Upper lobe of right lung (tissue), 1 donor: ENCODE measurements at regions not wholly inside any gene's neighbourhood (a gene's known extent, or its start where the extent isn't known, plus 50 kb on each side); places are given as distances from the start of the nearest gene placed in this dataset.
"Not testable (repeated sequence)": the region's sequence is repeated elsewhere in the genome, so short reads cannot be mapped to it uniquely, and the experiment has no call there.

Experiments used
- ATAC-seq: fragments of 200-7000 bp; cut with Tn5 transposase; one replicate; pipeline ENCODE4 v1.9.1; 2020; ENCODE audit warnings: mild to moderate bottlenecking, moderate library complexity
- DNase-seq: peaks from one replicate; pipeline ENCODE4 v3.0.0-alpha.2; 2020
- H3K27ac ChIP-seq: fragments of 200-600 bp; one replicate; pipeline ENCODE4 v1.8.0; 2022
- H3K27me3 ChIP-seq: fragments of 200-600 bp; one replicate; pipeline ENCODE4 v1.8.0; 2022; ENCODE audit warnings: mild to moderate bottlenecking
- H3K36me3 ChIP-seq: fragments of 200-600 bp; one replicate; pipeline ENCODE4 v1.8.0; 2022
- H3K4me1 ChIP-seq: fragments of 200-600 bp; one replicate; pipeline ENCODE4 v1.8.0; 2022
- H3K4me3 ChIP-seq: fragments of 200-600 bp; one replicate; pipeline ENCODE4 v1.8.0; 2022; ENCODE audit warnings: mild to moderate bottlenecking
- H3K9me3 ChIP-seq: fragments of 200-600 bp; one replicate; pipeline ENCODE4 v1.8.0; 2022
- intact Hi-C: fragments of 100-400 bp; cut with DNase I; formaldehyde crosslinking; loops from one replicate; pipeline ENCODE4 v1.11.0; 2022
- TF ChIP-seq, protein P1 (sequence below): fragments of 200-600 bp; IDR thresholded peaks from one replicate; pipeline ENCODE4 v1.8.0; 2022; ENCODE audit warnings: antibody characterized with exemption
- donor health status: DM: no; HTN: yes; CAD: no; lungs with severe emphysema.

DNA sequence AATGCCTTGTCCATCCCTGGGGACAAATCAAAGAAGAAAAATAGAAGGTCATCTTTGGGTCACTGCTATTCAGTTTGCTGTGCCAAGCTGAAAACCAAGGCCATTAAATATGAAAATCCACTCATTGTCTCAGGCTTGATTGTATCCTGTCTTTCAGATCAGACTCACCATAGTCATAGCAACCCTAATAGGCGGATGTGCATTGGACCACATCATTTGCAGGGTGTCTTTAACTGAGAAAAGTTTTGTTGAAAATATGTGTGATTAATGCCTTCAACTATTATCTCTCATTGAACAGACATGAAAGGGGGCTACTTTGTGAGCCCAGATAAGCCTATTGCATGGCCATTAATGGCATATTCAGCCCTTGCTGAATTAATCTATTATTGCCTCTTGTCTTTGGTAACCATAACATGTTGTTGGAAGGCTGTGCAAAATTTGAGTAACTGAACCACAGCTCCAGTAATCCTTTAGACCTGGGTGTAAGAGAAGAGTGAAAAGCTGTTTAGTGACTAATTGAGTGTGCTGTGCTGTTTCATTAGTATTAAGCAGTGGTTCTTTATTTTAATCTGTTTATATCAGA lies 453.6 kb upstream of the EPHA5 start:
- TF ChIP-seq, protein P1, sequence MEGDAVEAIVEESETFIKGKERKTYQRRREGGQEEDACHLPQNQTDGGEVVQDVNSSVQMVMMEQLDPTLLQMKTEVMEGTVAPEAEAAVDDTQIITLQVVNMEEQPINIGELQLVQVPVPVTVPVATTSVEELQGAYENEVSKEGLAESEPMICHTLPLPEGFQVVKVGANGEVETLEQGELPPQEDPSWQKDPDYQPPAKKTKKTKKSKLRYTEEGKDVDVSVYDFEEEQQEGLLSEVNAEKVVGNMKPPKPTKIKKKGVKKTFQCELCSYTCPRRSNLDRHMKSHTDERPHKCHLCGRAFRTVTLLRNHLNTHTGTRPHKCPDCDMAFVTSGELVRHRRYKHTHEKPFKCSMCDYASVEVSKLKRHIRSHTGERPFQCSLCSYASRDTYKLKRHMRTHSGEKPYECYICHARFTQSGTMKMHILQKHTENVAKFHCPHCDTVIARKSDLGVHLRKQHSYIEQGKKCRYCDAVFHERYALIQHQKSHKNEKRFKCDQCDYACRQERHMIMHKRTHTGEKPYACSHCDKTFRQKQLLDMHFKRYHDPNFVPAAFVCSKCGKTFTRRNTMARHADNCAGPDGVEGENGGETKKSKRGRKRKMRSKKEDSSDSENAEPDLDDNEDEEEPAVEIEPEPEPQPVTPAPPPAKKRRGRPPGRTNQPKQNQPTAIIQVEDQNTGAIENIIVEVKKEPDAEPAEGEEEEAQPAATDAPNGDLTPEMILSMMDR: no peak
- Histone ChIP-seq H3K27ac (no peak overlapping the region), H3K36me3 (no peaks in the 10 kb centered on the region), H3K9me3 (no peaks in the 10 kb centered on the region), H3K4me3 (no peak overlapping the region), H3K4me1 (no peaks in the 10 kb centered on the region), H3K27me3 (no peaks in the 10 kb centered on the region)
- ATAC-seq (no peak), DNase-seq (no peak)
- intact Hi-C loops: no loop called here

DNA sequence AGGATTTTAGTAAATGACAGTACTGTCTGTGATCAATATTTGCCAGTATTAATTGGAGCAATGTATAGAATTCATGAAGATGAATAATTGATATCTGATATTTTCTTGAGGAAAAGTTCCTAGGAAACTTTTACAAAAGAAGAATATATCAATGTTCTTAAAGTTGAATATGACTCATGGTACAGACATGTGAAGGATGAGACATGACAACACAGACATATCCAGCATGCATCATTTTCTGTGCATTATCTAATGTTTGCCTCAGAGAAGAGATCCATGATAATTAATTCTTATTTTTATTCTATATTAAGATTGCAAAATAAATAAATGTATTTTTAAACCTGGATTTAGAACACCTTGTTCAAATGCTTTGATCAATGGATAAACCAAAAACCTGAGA lies 452.9 kb upstream of the EPHA5 start:
- Histone ChIP-seq H3K9me3 (no peaks in the 10 kb centered on the region), H3K27ac (no peak overlapping the region), H3K27me3 (no peaks in the 10 kb centered on the region), H3K4me3 (no peak overlapping the region), H3K36me3 (no peaks in the 10 kb centered on the region), H3K4me1 (no peaks in the 10 kb centered on the region)
- ATAC-seq (no peak), DNase-seq (no peak)
- intact Hi-C loops: no loop called here
- TF ChIP-seq, protein P1: no peak

DNA sequence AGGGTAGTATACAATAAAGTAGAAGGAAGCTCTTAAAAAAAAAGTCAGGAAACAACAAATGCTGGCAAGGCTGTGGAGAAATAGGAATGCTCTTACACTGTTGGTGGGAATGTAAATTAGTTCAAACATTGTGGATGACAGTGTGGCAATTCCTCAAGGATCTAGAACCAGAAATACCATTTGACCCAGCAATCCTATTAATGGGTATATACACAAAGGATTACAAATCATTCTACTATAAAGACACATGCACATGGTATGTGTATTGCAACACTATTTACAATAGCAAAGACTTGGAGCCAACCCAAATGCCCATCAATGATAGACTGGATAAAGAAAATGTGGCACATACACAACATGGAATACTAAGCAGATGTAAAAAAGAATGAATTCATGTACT lies 444.9 kb upstream of the EPHA5 start:
- ATAC-seq, intact Hi-C loops, H3K27me3 ChIP-seq, H3K27ac ChIP-seq, H3K4me1 ChIP-seq, DNase-seq, H3K36me3 ChIP-seq, H3K4me3 ChIP-seq, H3K9me3 ChIP-seq: not testable (repeated sequence)

DNA sequence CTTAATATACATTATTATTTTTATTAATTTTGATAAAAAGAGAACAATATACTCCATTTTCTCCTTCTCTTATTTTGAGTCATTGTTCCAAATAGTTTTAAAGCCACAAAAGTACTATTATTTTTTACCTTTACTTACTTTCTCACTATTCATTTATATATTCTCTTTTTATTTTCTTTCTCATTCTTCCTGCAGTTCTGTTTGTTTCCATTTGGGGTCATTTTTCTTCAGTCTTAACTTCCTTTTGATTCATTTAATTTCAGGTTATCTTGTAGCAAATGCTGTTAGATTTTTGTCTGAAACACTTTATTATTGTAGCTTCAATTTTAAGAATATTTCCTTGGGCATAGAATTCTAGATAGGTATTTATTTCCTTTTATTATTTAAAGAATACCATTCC lies 438.6 kb upstream of the EPHA5 start:
- Histone ChIP-seq H3K27ac (no peak overlapping the region), H3K4me1 (no peaks in the 10 kb centered on the region), H3K27me3 (no peaks in the 10 kb centered on the region), H3K4me3 (no peak overlapping the region), H3K36me3 (no peaks in the 10 kb centered on the region), H3K9me3 (no peaks in the 10 kb centered on the region)
- ATAC-seq: no peak
- intact Hi-C loops: no loop called here
- DNase-seq: no peak
- TF ChIP-seq, protein P1: no peak

DNA sequence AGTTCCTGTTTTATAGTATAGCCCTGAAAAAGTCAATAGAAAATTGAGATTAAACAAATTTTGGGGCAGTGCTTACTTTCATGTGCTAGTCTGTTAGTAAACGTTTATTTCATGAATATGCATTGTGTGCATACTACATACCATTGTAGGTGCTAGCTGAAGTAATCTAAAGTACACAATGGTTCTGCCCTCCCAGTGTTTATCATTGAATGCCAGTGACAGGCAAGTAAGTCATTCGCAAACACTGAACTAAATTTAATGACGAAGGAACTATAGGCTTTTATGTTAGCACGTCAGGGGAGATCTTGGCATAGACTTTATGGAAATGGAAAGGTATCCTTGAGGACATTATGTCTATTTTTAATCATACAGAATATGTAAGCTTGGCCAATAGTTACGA lies 426.9 kb upstream of the EPHA5 start:
- ATAC-seq (no peak), DNase-seq (no peak)
- Histone ChIP-seq H3K27me3 (no peaks in the 10 kb centered on the region), H3K27ac (no peak overlapping the region), H3K4me1 (no peaks in the 10 kb centered on the region), H3K4me3 (no peak overlapping the region), H3K9me3 (no peaks in the 10 kb centered on the region), H3K36me3 (no peaks in the 10 kb centered on the region)
- intact Hi-C loops: no loop called here
- TF ChIP-seq, protein P1: no peak

DNA sequence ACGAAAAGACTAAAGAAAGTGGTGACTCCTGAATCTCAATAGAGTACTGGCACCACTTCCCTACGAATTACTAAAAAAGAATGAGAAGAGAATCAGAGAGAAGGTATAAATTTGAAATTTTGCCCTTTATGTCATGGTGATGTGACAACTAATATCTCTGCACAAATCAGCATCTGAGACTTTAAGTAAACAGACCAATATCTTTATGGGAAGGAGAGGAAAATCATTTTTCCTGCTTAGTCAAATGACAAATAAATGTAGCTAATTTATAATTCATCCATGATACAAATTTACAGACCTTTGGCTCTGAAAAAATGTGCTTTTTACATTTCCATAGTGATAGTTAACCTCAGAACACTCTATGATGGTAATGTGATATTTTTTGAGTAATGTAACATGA lies 424.8 kb upstream of the EPHA5 start:
- ATAC-seq: no peak
- TF ChIP-seq, protein P1: no peak
- no peak for DNase-seq
- Histone ChIP-seq H3K4me1 (no peaks in the 10 kb centered on the region), H3K27ac (no peak overlapping the region), H3K36me3 (no peaks in the 10 kb centered on the region), H3K9me3 (no peaks in the 10 kb centered on the region), H3K27me3 (no peaks in the 10 kb centered on the region), H3K4me3 (no peak overlapping the region)
- intact Hi-C loops: no loop called here
